ENCODE measurements at regions not wholly inside any gene's neighbourhood (a gene's known extent, or its start where the extent isn't known, plus 50 kb on each side); places are given as distances from the start of the nearest gene placed in this dataset.

- H4K20me1 ChIP-seq (replicated peaks; ENCODE audit: control insufficient read depth, extremely low read depth, insufficient read depth, low read length), result no peaks in the 10 kb centered on the region
- TF ChIP-seq POLR2A (IDR thresholded peaks at IDR 0.05; ENCODE audit: low read depth, low read length), result no peak
- TF ChIP-seq POLR2AphosphoS5 (IDR thresholded peaks at IDR 0.05; ENCODE audit: insufficient read depth, low read depth, low read length), result no peak
- no peak for TF ChIP-seq EZH2 (IDR thresholded peaks at IDR 0.05; ENCODE audit: borderline replicate concordance, low read depth, low read length, severe bottlenecking)
- TF ChIP-seq, protein P1, sequence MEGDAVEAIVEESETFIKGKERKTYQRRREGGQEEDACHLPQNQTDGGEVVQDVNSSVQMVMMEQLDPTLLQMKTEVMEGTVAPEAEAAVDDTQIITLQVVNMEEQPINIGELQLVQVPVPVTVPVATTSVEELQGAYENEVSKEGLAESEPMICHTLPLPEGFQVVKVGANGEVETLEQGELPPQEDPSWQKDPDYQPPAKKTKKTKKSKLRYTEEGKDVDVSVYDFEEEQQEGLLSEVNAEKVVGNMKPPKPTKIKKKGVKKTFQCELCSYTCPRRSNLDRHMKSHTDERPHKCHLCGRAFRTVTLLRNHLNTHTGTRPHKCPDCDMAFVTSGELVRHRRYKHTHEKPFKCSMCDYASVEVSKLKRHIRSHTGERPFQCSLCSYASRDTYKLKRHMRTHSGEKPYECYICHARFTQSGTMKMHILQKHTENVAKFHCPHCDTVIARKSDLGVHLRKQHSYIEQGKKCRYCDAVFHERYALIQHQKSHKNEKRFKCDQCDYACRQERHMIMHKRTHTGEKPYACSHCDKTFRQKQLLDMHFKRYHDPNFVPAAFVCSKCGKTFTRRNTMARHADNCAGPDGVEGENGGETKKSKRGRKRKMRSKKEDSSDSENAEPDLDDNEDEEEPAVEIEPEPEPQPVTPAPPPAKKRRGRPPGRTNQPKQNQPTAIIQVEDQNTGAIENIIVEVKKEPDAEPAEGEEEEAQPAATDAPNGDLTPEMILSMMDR (IDR thresholded peaks at IDR 0.05; ENCODE audit: extremely low read depth in 1 of 2, insufficient read depth in 1 of 2, low read depth in 1 of 2, low read length in 2 of 2), result no peak
- TF ChIP-seq, protein P2, sequence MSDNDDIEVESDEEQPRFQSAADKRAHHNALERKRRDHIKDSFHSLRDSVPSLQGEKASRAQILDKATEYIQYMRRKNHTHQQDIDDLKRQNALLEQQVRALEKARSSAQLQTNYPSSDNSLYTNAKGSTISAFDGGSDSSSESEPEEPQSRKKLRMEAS (IDR thresholded peaks at IDR 0.05; ENCODE audit: insufficient read depth, insufficient read length), result no peak
- no peak for TF ChIP-seq JUN (IDR thresholded peaks at IDR 0.05; ENCODE audit: borderline replicate concordance, insufficient read depth, insufficient read length, low read depth)
- no peak for TF ChIP-seq GATA2 (IDR thresholded peaks at IDR 0.05; ENCODE audit: insufficient read depth, insufficient read length, low read depth, low read length)
- no peak for TF ChIP-seq FOS (IDR thresholded peaks at IDR 0.05; ENCODE audit: borderline replicate concordance, insufficient read depth, low read length)
- no peak for TF ChIP-seq MYC (IDR thresholded peaks at IDR 0.05; ENCODE audit: low read depth, low read length)
- no peaks in the 10 kb centered on the region for H3K4me1 ChIP-seq (ENCODE audit: control insufficient read depth, extremely low read depth, insufficient read depth, low read length)
- no peaks in the 10 kb centered on the region for H3K36me3 ChIP-seq (ENCODE audit: control insufficient read depth in 2 of 2, extremely low read depth in 1 of 2, insufficient read depth in 2 of 2, low read length in 2 of 2)
- ChIA-PET POLR2A (no interaction called here), CTCF (no interaction called here)
- dilution Hi-C loops (cut with MboI; ENCODE audit: extremely low pct_ligation_motif_present, low sequenced_read_pairs), result no loop called here
- H3K4me3 ChIP-seq (replicated peaks in 1 of 3; ENCODE audit: insufficient read depth in 1 of 3, low read depth in 1 of 3, low read length in 3 of 3), result no peak overlapping the region
- H3K4me2 ChIP-seq (ENCODE audit: insufficient read depth, low read length), result no peak overlapping the region
- DNase-seq (ENCODE audit: low read depth, low spot score) (no peak), FAIRE-seq (no peak)
- no peaks in the 10 kb centered on the region for H3K9me1 ChIP-seq (replicated peaks; ENCODE audit: control insufficient read depth, extremely low read depth, insufficient read depth, low read length)
- no peak overlapping the region for H2AFZ ChIP-seq (ENCODE audit: low read depth, low read length)
- H3K27ac ChIP-seq (ENCODE audit: insufficient read depth, low read depth, low read length), result no peak overlapping the region
- H3K9ac ChIP-seq (replicated peaks; ENCODE audit: extremely low read depth, insufficient read depth, low read length), result no peak overlapping the region
- BruUV-seq (replicated peaks), result no TSS peak
- H3K9me3 ChIP-seq (replicated peaks; ENCODE audit: control insufficient read depth, insufficient read depth, low read length), result no peaks in the 10 kb centered on the region
- no peaks in the 10 kb centered on the region for H3K27me3 ChIP-seq (ENCODE audit: control insufficient read depth in 2 of 2, insufficient read depth in 2 of 2, low read length in 2 of 2)
- no peaks in the 10 kb centered on the region for H3K79me2 ChIP-seq (ENCODE audit: control insufficient read depth, insufficient read depth, low read length)
- intact Hi-C loops (cut with micrococcal nuclease), result no loop called here
Observed at GRCh38 chr14:86540636-86541247, 1010.8 kb downstream of the FLRT2 start.
